ENCODE measurements at regions not wholly inside any gene's neighbourhood (a gene's known extent, or its start where the extent isn't known, plus 50 kb on each side); places are given as distances from the start of the nearest gene placed in this dataset.

- no peaks in the 10 kb centered on the region for H3K4me1 ChIP-seq (replicated peaks in 1 of 4; ENCODE audit: control insufficient read depth in 3 of 4, insufficient read depth in 4 of 4, low read length in 3 of 4)
- H3K9ac ChIP-seq (replicated peaks in 1 of 4; ENCODE audit: extremely low read depth in 1 of 4, low read depth in 3 of 4, low read length in 3 of 4), result no peak overlapping the region
- no peak overlapping the region for H3K4me3 ChIP-seq (ENCODE audit: extremely low read depth in 1 of 4, insufficient read depth in 2 of 4, low read depth in 3 of 4, low read length in 4 of 4)
- no peak overlapping the region for H4K8ac ChIP-seq (ENCODE audit: extremely low read depth, insufficient read depth, low read length)
- H2AK5ac ChIP-seq (ENCODE audit: low read depth, low read length), result no peak overlapping the region
- no peak overlapping the region for H2BK5ac ChIP-seq (ENCODE audit: low read depth, low read length)
- no peak overlapping the region for H2BK15ac ChIP-seq (ENCODE audit: low read length)
- no peak overlapping the region for H2BK120ac ChIP-seq (replicated peaks; ENCODE audit: low read depth, low read length)
- no peak overlapping the region for H3K4me2 ChIP-seq (ENCODE audit: insufficient read depth in 1 of 2, low read depth in 2 of 2, low read length in 2 of 2)
- no peaks in the 10 kb centered on the region for H4K20me1 ChIP-seq (replicated peaks in 1 of 2; ENCODE audit: control insufficient read depth in 1 of 2, insufficient read depth in 2 of 2, low read length in 2 of 2)
- H3K27me3 ChIP-seq (replicated peaks in 1 of 4; ENCODE audit: control insufficient read depth in 3 of 4, extremely low read depth in 1 of 4, insufficient read depth in 3 of 4, low read length in 3 of 4), result no peaks in the 10 kb centered on the region
- ChIA-PET POLR2A (ENCODE audit: partially characterized antibody) (no interaction called here), CTCF (ENCODE audit: partially characterized antibody) (interaction anchor here (1.7 kb wide), 1 partner anchor 13 kb away, joined by 4 read pairs; no protein-coding TSS in a partner anchor)
- no peak overlapping the region for H3K56ac ChIP-seq (replicated peaks; ENCODE audit: insufficient read length, low read depth, low read length)
- WGBS, 2 experiments (ENCODE audit: extremely low coverage in 1 of 2, insufficient coverage in 1 of 2, insufficient read length in 1 of 2, insufficient replicate concordance in 2 of 2, low coverage in 1 of 2, low lambda C conversion rate in 2 of 2, missing lambda C conversion rate in 1 of 2), result 94% methylated on average over 16 of the region's 16 CpGs; no CpG with 5 or more reads in 1 of the 2 experiments
- no peak overlapping the region for H3K18ac ChIP-seq (ENCODE audit: extremely low read depth, low read length)
- H3K23ac ChIP-seq (ENCODE audit: insufficient read length), result no peak overlapping the region
- no peaks in the 10 kb centered on the region for H3K79me2 ChIP-seq (ENCODE audit: control insufficient read depth in 1 of 2, insufficient read depth in 2 of 2, low read length in 2 of 2)
- H3K36me3 ChIP-seq (ENCODE audit: control insufficient read depth in 2 of 4, insufficient read depth in 4 of 4, low read length in 3 of 4), result no peaks in the 10 kb centered on the region
- H2AFZ ChIP-seq (ENCODE audit: low read length), result no peak overlapping the region; the same call in 1 of the 2 replicates
- no peak overlapping the region for H2BK20ac ChIP-seq (ENCODE audit: low read length)
- H2BK12ac ChIP-seq (ENCODE audit: low read depth, low read length), result no peak overlapping the region
- H4K5ac ChIP-seq (ENCODE audit: insufficient read length, low read depth, low read length), result no peak overlapping the region
- FAIRE-seq, result no peak
- no peak for DNase-seq (ENCODE audit: low read depth in 1 of 2, low spot score in 2 of 2)
- no peak overlapping the region for H4K91ac ChIP-seq (replicated peaks; ENCODE audit: insufficient read length, low read length)
- no peak for TF ChIP-seq NANOG (IDR thresholded peaks at IDR 0.05; ENCODE audit: insufficient read depth, low read depth, low read length, poor library complexity, severe bottlenecking)
- TF ChIP-seq KDM4A (IDR thresholded peaks at IDR 0.05; ENCODE audit: low read depth, low read length, severe bottlenecking), result no peak
- no peak for TF ChIP-seq TAF1 (IDR thresholded peaks at IDR 0.05; ENCODE audit: low read depth, low read length)
- no peak for TF ChIP-seq KDM5A (IDR thresholded peaks at IDR 0.05; ENCODE audit: low read length)
- no peak for TF ChIP-seq CTBP2 (IDR thresholded peaks at IDR 0.05; ENCODE audit: borderline replicate concordance, insufficient read depth, insufficient read length, low read length)
- no peak overlapping the region for H3K14ac ChIP-seq (ENCODE audit: insufficient read length)
- H3K4ac ChIP-seq (replicated peaks; ENCODE audit: insufficient read length, low read depth, low read length), result no peak overlapping the region
- H3K9me3 ChIP-seq (ENCODE audit: insufficient read depth in 2 of 2, low read depth in 1 of 2, low read length in 1 of 2), result no peaks in the 10 kb centered on the region
- H3K23me2 ChIP-seq (ENCODE audit: low read depth, low read length), result peaks cover 2% of the 10 kb centered on the region; the same call in 1 of the 2 replicates
- no peaks in the 10 kb centered on the region for H3K79me1 ChIP-seq (ENCODE audit: low read depth, low read length)
- no peak overlapping the region for H3K27ac ChIP-seq (ENCODE audit: low read depth, low read length)
These were observed 578.3 kb upstream of the FAT1 start for GRCh38 chr4:187301923-187302322.

Measured in H1 (cell line).